ENCODE measurements at regions not wholly inside any gene's neighbourhood (a gene's known extent, or its start where the extent isn't known, plus 50 kb on each side); places are given as distances from the start of the nearest gene placed in this dataset.

- peaks cover 4 to 10% of the 10 kb centered on the region in 2 donors for H3K9me3 Mint-ChIP-seq
- no peak overlapping the region for H3K27ac ChIP-seq (ENCODE audit: low read length)
- TF ChIP-seq CTCF (IDR thresholded peaks at IDR 0.05) = no peak
- intact Hi-C loops (cut with micrococcal nuclease) = no loop called here
- H3K27me3 Mint-ChIP-seq (ENCODE audit: low read depth in 2 of 2) = no peaks in the 10 kb centered on the region
- H3K4me1 Mint-ChIP-seq = no peaks in the 10 kb centered on the region
- H3K36me3 Mint-ChIP-seq = no peaks in the 10 kb centered on the region
- ATAC-seq = no peak
- H3K4me3 ChIP-seq (ENCODE audit: low read length) = no peak overlapping the region
- H3K4me3 Mint-ChIP-seq = no peak overlapping the region
- no peaks in the 10 kb centered on the region for H3K27me3 ChIP-seq (ENCODE audit: control insufficient read depth, insufficient read depth, low read length)
- H3K36me3 ChIP-seq (ENCODE audit: control insufficient read depth, insufficient read depth, low read length) = no peaks in the 10 kb centered on the region
- 89% methylated on average over 14 of the region's 14 CpGs for WGBS (ENCODE audit: insufficient coverage)
- H3K9me3 ChIP-seq (ENCODE audit: control insufficient read depth, insufficient read depth, low read length) = peaks cover 2% of the 10 kb centered on the region
- no peak for DNase-seq
- no peaks in the 10 kb centered on the region for H3K4me1 ChIP-seq (ENCODE audit: control insufficient read depth, insufficient read depth, low read length)
- H3K27ac Mint-ChIP-seq = no peak overlapping the region
Measured at GRCh38 chr9:30688801-30689200, 1695.6 kb upstream of the ACO1 start.

- Mint-ChIP-seq H3K4me3 (no peak overlapping the region), H3K36me3 (no peaks in the 10 kb centered on the region), H3K27me3 (ENCODE audit: low read depth in 2 of 2) (no peaks in the 10 kb centered on the region), H3K4me1 (no peaks in the 10 kb centered on the region), H3K9me3 (peaks cover 6 to 15% of the 10 kb centered on the region in 2 donors), H3K27ac (no peak overlapping the region)
- DNase-seq = no peak
- no peaks in the 10 kb centered on the region for H3K9me3 ChIP-seq (ENCODE audit: control insufficient read depth, insufficient read depth, low read length)
- no peaks in the 10 kb centered on the region for H3K27me3 ChIP-seq (ENCODE audit: control insufficient read depth, insufficient read depth, low read length)
- TF ChIP-seq CTCF (IDR thresholded peaks at IDR 0.05) = no peak
- H3K36me3 ChIP-seq (ENCODE audit: control insufficient read depth, insufficient read depth, low read length) = no peaks in the 10 kb centered on the region
- H3K4me3 ChIP-seq (ENCODE audit: low read length) = no peak overlapping the region
- no peak overlapping the region for H3K27ac ChIP-seq (ENCODE audit: low read length)
- no peak for ATAC-seq
- intact Hi-C loops (cut with micrococcal nuclease) = no loop called here
- H3K4me1 ChIP-seq (ENCODE audit: control insufficient read depth, insufficient read depth, low read length) = no peaks in the 10 kb centered on the region
- no CpG with 5 or more reads among the region's 2 CpGs for WGBS (ENCODE audit: insufficient coverage)
Measured at GRCh38 chr9:30697958-30698357, 1686.5 kb upstream of the ACO1 start.

GRCh38 chr9:30711591-30711990 lies 1672.9 kb upstream of the ACO1 start:
- peaks cover 5 to 10% of the 10 kb centered on the region in 2 donors for H3K9me3 Mint-ChIP-seq
- H3K36me3 Mint-ChIP-seq = no peaks in the 10 kb centered on the region
- TF ChIP-seq CTCF (IDR thresholded peaks at IDR 0.05) = no peak
- H3K9me3 ChIP-seq (ENCODE audit: control insufficient read depth, insufficient read depth, low read length) = peaks cover 3% of the 10 kb centered on the region
- H3K4me1 Mint-ChIP-seq = no peaks in the 10 kb centered on the region
- H3K4me3 Mint-ChIP-seq = no peak overlapping the region
- DNase-seq = no peak
- no peak overlapping the region for H3K27ac Mint-ChIP-seq
- no peak overlapping the region for H3K4me3 ChIP-seq (ENCODE audit: low read length)
- no peaks in the 10 kb centered on the region for H3K27me3 Mint-ChIP-seq (ENCODE audit: low read depth in 2 of 2)
- H3K4me1 ChIP-seq (ENCODE audit: control insufficient read depth, insufficient read depth, low read length) = no peaks in the 10 kb centered on the region
- no peak overlapping the region for H3K27ac ChIP-seq (ENCODE audit: low read length)
- no CpG with 5 or more reads among the region's 1 CpG for WGBS (ENCODE audit: insufficient coverage)
- intact Hi-C loops (cut with micrococcal nuclease) = no loop called here
- H3K27me3 ChIP-seq (ENCODE audit: control insufficient read depth, insufficient read depth, low read length) = no peaks in the 10 kb centered on the region
- H3K36me3 ChIP-seq (ENCODE audit: control insufficient read depth, insufficient read depth, low read length) = no peaks in the 10 kb centered on the region
- no peak for ATAC-seq

- Mint-ChIP-seq H3K4me1 (no peaks in the 10 kb centered on the region), H3K4me3 (no peak overlapping the region)
- no peak for ATAC-seq
Measured at GRCh38 chr9:30713243-30713642, 1671.2 kb upstream of the ACO1 start.

More at GRCh38 chr9:30713243-30713642, 1671.2 kb upstream of the ACO1 start:
- no peak overlapping the region for H3K4me3 ChIP-seq (ENCODE audit: low read length)
- H3K36me3 ChIP-seq (ENCODE audit: control insufficient read depth, insufficient read depth, low read length) = no peaks in the 10 kb centered on the region
- TF ChIP-seq CTCF (IDR thresholded peaks at IDR 0.05) = no peak
- H3K36me3 Mint-ChIP-seq = no peaks in the 10 kb centered on the region
- H3K27me3 Mint-ChIP-seq (ENCODE audit: low read depth in 2 of 2) = no peaks in the 10 kb centered on the region
- H3K4me1 ChIP-seq (ENCODE audit: control insufficient read depth, insufficient read depth, low read length) = no peaks in the 10 kb centered on the region
- H3K9me3 ChIP-seq (ENCODE audit: control insufficient read depth, insufficient read depth, low read length) = peaks cover 2% of the 10 kb centered on the region
- H3K9me3 Mint-ChIP-seq = peaks cover 6 to 12% of the 10 kb centered on the region in 2 donors
- H3K27ac ChIP-seq (ENCODE audit: low read length) = no peak overlapping the region
- no peaks in the 10 kb centered on the region for H3K27me3 ChIP-seq (ENCODE audit: control insufficient read depth, insufficient read depth, low read length)
- intact Hi-C loops (cut with micrococcal nuclease) = no loop called here
- no peak for DNase-seq
- no peak overlapping the region for H3K27ac Mint-ChIP-seq
